PC-9 (cell line): ENCODE measurements at regions not wholly inside any gene's neighbourhood (a gene's known extent, or its start where the extent isn't known, plus 50 kb on each side); places are given as distances from the start of the nearest gene placed in this dataset.

Experiments used
- BruUV-seq: library from RNA; stranded (reverse); fragments of 400-500 nt; replicated peaks from 2 replicates; lab custom pipeline; 2021; lab: Mats Ljungman, UMichigan
- CTCF ChIA-PET: fragments of 300-600 bp; sonication (Branson Sonifier 250); formaldehyde crosslinking; loops from one replicate; lab custom pipeline; 2022; ENCODE audit warnings: antibody characterized with exemption; lab: Charles Lee
- POLR2A ChIA-PET: fragments of 300-600 bp; sonication (Branson Sonifier 250); formaldehyde crosslinking; loops from one replicate; lab custom pipeline; 2022; ENCODE audit warnings: antibody characterized with exemption; ENCODE audit not compliant: unreplicated experiment; lab: Charles Lee
- DNase-seq, 2 experiments: peaks; one replicate each; pipeline versions ENCODE4 v3.0.0 to v3.0.0-alpha.2; 2015 to 2022; ENCODE audit warnings: mixed read lengths in 1 of 2
- H2AFZ ChIP-seq: fragments of 200-600 bp; sonication (generic); 2 replicates; pipeline ENCODE4 v1.8.1; 2017; ENCODE audit warnings: antibody characterized with exemption
- H3F3A ChIP-seq: fragments of 200-600 bp; sonication (generic); 2 replicates; pipeline ENCODE4 v1.8.1; 2017; ENCODE audit warnings: antibody characterized with exemption, mild to moderate bottlenecking, low read depth; ENCODE audit not compliant: insufficient read depth
- H3K27ac ChIP-seq: fragments of 200-600 bp; sonication (generic); 2 replicates; pipeline ENCODE4 v1.6.1; 2016; ENCODE audit warnings: mixed run types
- H3K27me3 ChIP-seq: fragments of 200-600 bp; sonication (generic); 2 replicates; pipeline ENCODE4 v1.6.1; 2016; ENCODE audit warnings: low read depth, mixed run types; ENCODE audit not compliant: insufficient read depth
- H3K36me3 ChIP-seq: fragments of 200-600 bp; sonication (generic); 2 replicates; pipeline ENCODE4 v1.6.1; 2016; ENCODE audit warnings: low read depth, mixed run types
- H3K4me1 ChIP-seq: fragments of 200-600 bp; sonication (generic); replicated peaks from 2 replicates; pipeline ENCODE4 v1.6.1; 2016; ENCODE audit warnings: mixed run types; ENCODE audit not compliant: insufficient read depth
- H3K4me2 ChIP-seq: fragments of 200-600 bp; sonication (generic); 2 replicates; pipeline ENCODE4 v1.6.1; 2017; ENCODE audit warnings: mixed run types
- H3K4me3 ChIP-seq: fragments of 200-600 bp; sonication (generic); 2 replicates; pipeline ENCODE4 v1.6.1; 2016; ENCODE audit warnings: mixed run types
- H3K79me2 ChIP-seq: fragments of 200-600 bp; sonication (generic); 2 replicates; pipeline ENCODE4 v1.6.1; 2017; ENCODE audit warnings: low read depth, mixed run types
- H3K9me2 ChIP-seq: fragments of 200-600 bp; sonication (generic); 2 replicates; pipeline ENCODE4 v1.8.1; 2017; ENCODE audit warnings: mild to moderate bottlenecking; ENCODE audit not compliant: insufficient read depth
- H3K9me3 ChIP-seq: fragments of 200-600 bp; sonication (generic); 2 replicates; pipeline ENCODE4 v1.8.1; 2016; ENCODE audit warnings: low read depth; ENCODE audit not compliant: insufficient read depth
- H4K20me1 ChIP-seq: fragments of 200-600 bp; sonication (generic); 2 replicates; pipeline ENCODE4 v1.8.1; 2017; ENCODE audit not compliant: insufficient read depth
- CTCF ChIP-seq: fragments of 200-600 bp; sonication (generic); conservative IDR thresholded peaks from 2 replicates; pipeline ENCODE4 v1.6.1; 2017; ENCODE audit warnings: mixed run types, antibody characterized with exemption, mild to moderate bottlenecking, moderate library complexity
- EZH2 ChIP-seq: fragments of 200-600 bp; sonication (generic); IDR thresholded peaks from 2 replicates; pipeline ENCODE4 v1.8.0; 2017; ENCODE audit warnings: antibody characterized with exemption, low read depth
- intact Hi-C: fragments of 100-400 bp; cut with micrococcal nuclease; formaldehyde crosslinking; loops from one replicate; pipeline ENCODE4 v1.10.0; 2022; ENCODE audit not compliant: unreplicated experiment

DNA sequence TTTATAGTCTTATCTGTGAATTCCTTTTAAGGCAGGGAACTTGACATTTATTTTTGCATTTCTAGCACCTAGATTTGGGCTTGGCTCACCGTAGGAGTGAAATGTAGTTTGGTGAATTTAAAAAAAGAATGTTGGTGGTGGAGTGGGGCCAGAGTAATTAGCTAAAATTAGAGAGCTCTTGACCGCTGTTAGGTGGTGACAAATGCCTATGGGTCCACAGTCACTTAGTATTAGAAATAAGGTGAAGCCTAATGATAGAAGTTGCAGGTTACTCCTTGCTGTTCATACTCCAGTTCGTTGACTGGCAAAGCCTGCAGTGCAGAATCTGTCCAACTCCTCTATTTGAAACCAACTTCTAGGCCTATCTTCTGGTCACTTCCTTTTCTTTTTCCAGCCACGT, 318.8 kb upstream of the NRIP1 start:
- Histone ChIP-seq H3K27me3 (no peaks in the 10 kb centered on the region), H2AFZ (no peak overlapping the region), H3K4me1 (no peaks in the 10 kb centered on the region), H4K20me1 (no peaks in the 10 kb centered on the region), H3K9me3 (no peaks in the 10 kb centered on the region; the same call in 1 of the 2 replicates), H3K4me3 (no peak overlapping the region), H3K27ac (no peak overlapping the region), H3K9me2 (no peaks in the 10 kb centered on the region), H3K79me2 (no peaks in the 10 kb centered on the region), H3K36me3 (no peaks in the 10 kb centered on the region), H3K4me2 (no peak overlapping the region), H3F3A (no peaks in the 10 kb centered on the region)
- CTCF ChIA-PET = no interaction called here
- no peak for DNase-seq
- no TSS peak for BruUV-seq
- POLR2A ChIA-PET = no interaction called here
- TF ChIP-seq EZH2 = no peak
- no peak for TF ChIP-seq CTCF
- intact Hi-C loops = no loop called here

DNA sequence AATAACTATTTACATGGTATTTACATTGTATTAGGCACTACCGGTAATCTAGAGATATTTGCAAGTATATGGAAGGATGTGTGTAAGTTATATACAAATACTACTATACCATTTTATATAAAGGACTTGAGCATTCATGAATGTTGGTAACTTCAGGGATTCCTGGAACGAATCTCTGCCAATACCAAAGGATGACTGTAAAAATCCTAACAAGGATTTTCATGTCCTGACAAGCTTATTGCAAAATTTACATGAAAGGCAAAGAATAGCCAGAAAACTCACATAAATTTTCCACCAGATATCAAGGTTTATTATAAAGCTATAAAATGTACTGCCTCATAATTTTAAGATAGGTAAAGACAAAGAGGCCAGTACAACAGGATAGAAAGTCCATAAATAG, 325.2 kb upstream of the NRIP1 start:
- Histone ChIP-seq H3K4me1 (no peaks in the 10 kb centered on the region), H3K9me3 (no peaks in the 10 kb centered on the region), H3K4me3 (no peak overlapping the region), H3K27me3 (no peaks in the 10 kb centered on the region), H3F3A (no peaks in the 10 kb centered on the region), H3K27ac (no peak overlapping the region), H4K20me1 (no peaks in the 10 kb centered on the region), H3K4me2 (no peak overlapping the region), H3K79me2 (no peaks in the 10 kb centered on the region), H3K36me3 (no peaks in the 10 kb centered on the region), H3K9me2 (no peaks in the 10 kb centered on the region), H2AFZ (no peak overlapping the region)
- ChIA-PET CTCF (no interaction called here), POLR2A (no interaction called here)
- DNase-seq = no peak
- no TSS peak for BruUV-seq
- intact Hi-C loops = no loop called here
- TF ChIP-seq CTCF (no peak), EZH2 (no peak)

DNA sequence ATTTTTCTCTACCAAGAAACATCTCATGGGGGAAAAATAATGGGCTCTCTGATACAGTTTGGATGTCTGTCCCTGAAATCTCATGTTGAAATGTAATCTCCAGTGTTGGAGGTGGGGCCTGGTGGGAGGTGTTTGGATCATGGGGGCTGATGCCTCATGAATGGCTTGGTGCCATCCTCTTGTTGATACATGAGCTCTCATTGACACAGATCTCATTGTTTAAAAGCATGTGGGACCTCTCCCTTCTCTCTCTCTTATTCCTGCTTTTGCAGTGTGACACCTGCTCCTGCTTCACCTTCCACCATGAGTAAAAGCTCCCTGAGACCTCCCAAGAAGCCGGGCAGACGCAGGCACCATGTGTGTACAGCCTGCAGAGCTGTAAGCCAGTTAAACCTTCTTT, 332.5 kb upstream of the NRIP1 start:
- no peaks in the 10 kb centered on the region for H3F3A ChIP-seq
- no peak overlapping the region for H3K4me3 ChIP-seq
- no peaks in the 10 kb centered on the region for H4K20me1 ChIP-seq
- no peaks in the 10 kb centered on the region for H3K36me3 ChIP-seq
- H3K27me3 ChIP-seq = no peaks in the 10 kb centered on the region
- POLR2A ChIA-PET = no interaction called here
- H3K4me1 ChIP-seq = no peaks in the 10 kb centered on the region
- H3K4me2 ChIP-seq = no peak overlapping the region
- H2AFZ ChIP-seq = no peak overlapping the region
- CTCF ChIA-PET = no interaction called here
- H3K9me2 ChIP-seq = no peaks in the 10 kb centered on the region
- H3K9me3 ChIP-seq = no peaks in the 10 kb centered on the region
- no peak overlapping the region for H3K27ac ChIP-seq
- no peak for DNase-seq
- H3K79me2 ChIP-seq = no peaks in the 10 kb centered on the region
- no TSS peak for BruUV-seq
- TF ChIP-seq CTCF (no peak), EZH2 (no peak)
- intact Hi-C loops = no loop called here
